Small intestine (tissue), 7 donors: ENCODE measurements at regions not wholly inside any gene's neighbourhood (a gene's known extent, or its start where the extent isn't known, plus 50 kb on each side); places are given as distances from the start of the nearest gene placed in this dataset.
A peak's percentile ranks its signal among the peaks of the same experiment; 100 is the strongest.

Experiments
- DNase-seq, 2 donors: peaks; one replicate each; pipeline versions ENCODE4 v3.0.0 to v3.0.0-alpha.2; 2013
- FAIRE-seq: peaks from 2 replicates; lab custom pipeline; 2012; peaks lifted over from hg19 to GRCh38; lab: Jason Lieb, UNC
- H3K27ac ChIP-seq, 3 donors: one replicate each; pipeline ENCODE4 v1.5.1; 2013; ENCODE audit warnings: low read length in 2 of 3, mild to moderate bottlenecking in 2 of 3, control low read depth in 1 of 3, inconsistent platforms in 1 of 3, low read depth in 1 of 3, moderate library complexity in 1 of 3
- H3K27me3 ChIP-seq, 3 donors: one replicate each; pipeline ENCODE4 v1.6.1; 2013; ENCODE audit warnings: low read length in 3 of 3, inconsistent platforms in 1 of 3; ENCODE audit not compliant: control insufficient read depth in 3 of 3, insufficient read depth in 3 of 3
- H3K36me3 ChIP-seq, 3 donors: one replicate each; pipeline ENCODE4 v1.6.1; 2013; ENCODE audit warnings: low read length in 3 of 3, inconsistent platforms in 1 of 3, low read depth in 1 of 3, mild to moderate bottlenecking in 1 of 3, moderate library complexity in 1 of 3; ENCODE audit not compliant: control insufficient read depth in 3 of 3, insufficient read depth in 2 of 3
- H3K4me1 ChIP-seq, 3 donors: one replicate each; pipeline ENCODE4 v1.6.1; 2013; ENCODE audit warnings: low read length in 2 of 3, inconsistent platforms in 1 of 3, low read depth in 1 of 3, mild to moderate bottlenecking in 1 of 3, moderate library complexity in 1 of 3; ENCODE audit not compliant: control insufficient read depth in 3 of 3, insufficient read depth in 2 of 3
- H3K4me3 ChIP-seq, 3 donors: one replicate each; pipeline ENCODE4 v1.5.1; 2013; ENCODE audit warnings: low read length in 3 of 3, control low read depth in 1 of 3, inconsistent platforms in 1 of 3, low read depth in 1 of 3, mild to moderate bottlenecking in 1 of 3, moderate library complexity in 1 of 3
- H3K9me3 ChIP-seq, 2 donors: one replicate each; pipeline ENCODE4 v1.6.1; 2013; ENCODE audit warnings: low read depth in 1 of 2, low read length in 1 of 2; ENCODE audit not compliant: control insufficient read depth in 2 of 2, insufficient read depth in 1 of 2
- WGBS, 3 donors: extraction: QIAGEN DNeasy Blood & Tissue Kit; methylation state at CpG; one replicate each; pipeline ENCODE4 v1.1.7; 2013; 5-methylcytosine and 5-hydroxymethylcytosine counted together
- donor health status: healthy with polysubstance abuse.
- donor health status: control.
- donor health status: control.
- donor health status: Bipolar disorder and iron deficiency.
- donor health status: healthy.

- H3K27ac ChIP-seq = no peak overlapping the region
- WGBS, 3 donors = 72 to 78% (median 74%) methylated on average over 5 of the region's 5 CpGs
- no peak overlapping the region for H3K4me3 ChIP-seq
- no peaks in the 10 kb centered on the region for H3K4me1 ChIP-seq
- no peak for FAIRE-seq
- DNase-seq = no peak
- H3K36me3 ChIP-seq = no peaks in the 10 kb centered on the region
- no peaks in the 10 kb centered on the region for H3K9me3 ChIP-seq
- H3K27me3 ChIP-seq = no peaks in the 10 kb centered on the region
These were observed 257.6 kb upstream of the ZNF608 start for GRCh38 chr5:125004009-125004408.

- DNase-seq (no peak), FAIRE-seq (no peak)
- Histone ChIP-seq H3K4me1 (no peaks in the 10 kb centered on the region), H3K9me3 (no peaks in the 10 kb centered on the region), H3K36me3 (no peaks in the 10 kb centered on the region), H3K4me3 (no peak overlapping the region), H3K27me3 (no peaks in the 10 kb centered on the region), H3K27ac (no peak overlapping the region)
- WGBS, 3 donors = 64 to 84% (median 75%) methylated on average over 4 of the region's 4 CpGs
These were observed 258.8 kb upstream of the ZNF608 start for GRCh38 chr5:125005266-125005665.

- FAIRE-seq (no peak), DNase-seq (no peak)
- WGBS, 3 donors = 49 to 62% (median 59%) methylated on average over 5 of the region's 5 CpGs
- no peak overlapping the region for H3K27ac ChIP-seq
- no peaks in the 10 kb centered on the region for H3K27me3 ChIP-seq
- no peaks in the 10 kb centered on the region for H3K4me1 ChIP-seq
- H3K36me3 ChIP-seq = no peaks in the 10 kb centered on the region
- H3K9me3 ChIP-seq = no peaks in the 10 kb centered on the region
- no peak overlapping the region for H3K4me3 ChIP-seq
These were observed 259.7 kb upstream of the ZNF608 start for GRCh38 chr5:125006011-125006685.

GRCh38 chr5:125010356-125010755, 263.9 kb upstream of the ZNF608 start:
- H3K4me1 ChIP-seq = peaks cover 0 to 6% (median 0%) of the 10 kb centered on the region in 3 donors
- no peak for DNase-seq
- H3K27ac ChIP-seq = no peak overlapping the region
- H3K27me3 ChIP-seq = no peaks in the 10 kb centered on the region
- H3K9me3 ChIP-seq = no peaks in the 10 kb centered on the region
- no peaks in the 10 kb centered on the region for H3K36me3 ChIP-seq
- H3K4me3 ChIP-seq = no peak overlapping the region
- 89 to 96% (median 92%) methylated on average over 7 of the region's 7 CpGs for WGBS, 3 donors
- FAIRE-seq = no peak

GRCh38 chr5:125011014-125011413, 264.6 kb upstream of the ZNF608 start:
- Histone ChIP-seq H3K27ac (no peak overlapping the region), H3K9me3 (no peaks in the 10 kb centered on the region), H3K27me3 (no peaks in the 10 kb centered on the region), H3K4me3 (no peak overlapping the region), H3K4me1 (peaks cover 0 to 6% (median 0%) of the 10 kb centered on the region in 3 donors), H3K36me3 (no peaks in the 10 kb centered on the region)
- FAIRE-seq = no peak
- 48 to 65% (median 60%) methylated on average over 5 of the region's 5 CpGs for WGBS, 3 donors
- DNase-seq = no peak

- Histone ChIP-seq H3K27ac (no peak overlapping the region), H3K27me3 (no peaks in the 10 kb centered on the region), H3K4me1 (peaks cover 0 to 6% (median 0%) of the 10 kb centered on the region in 3 donors), H3K36me3 (no peaks in the 10 kb centered on the region), H3K4me3 (no peak overlapping the region), H3K9me3 (no peaks in the 10 kb centered on the region)
- WGBS, 3 donors = 11 to 47% (median 18%) methylated on average over 2 of the region's 2 CpGs
- DNase-seq (peak; percentile 48 to 50), FAIRE-seq (no peak)
These were observed 265.0 kb upstream of the ZNF608 start for GRCh38 chr5:125011419-125011818.

- Histone ChIP-seq H3K4me1 (peaks cover 0 to 6% (median 0%) of the 10 kb centered on the region in 3 donors), H3K27me3 (no peaks in the 10 kb centered on the region), H3K36me3 (no peaks in the 10 kb centered on the region), H3K27ac (no peak overlapping the region), H3K4me3 (no peak overlapping the region), H3K9me3 (no peaks in the 10 kb centered on the region)
- FAIRE-seq (no peak), DNase-seq (no peak)
- 45 to 59% (median 50%) methylated on average over 4 of the region's 4 CpGs for WGBS, 3 donors
These were observed 265.5 kb upstream of the ZNF608 start for GRCh38 chr5:125011947-125012346.

- no peak overlapping the region for H3K4me3 ChIP-seq
- no peaks in the 10 kb centered on the region for H3K27me3 ChIP-seq
- DNase-seq = peak; percentile 35 to 61
- no peaks in the 10 kb centered on the region for H3K9me3 ChIP-seq
- peaks cover 0 to 6% (median 0%) of the 10 kb centered on the region in 3 donors for H3K4me1 ChIP-seq
- H3K36me3 ChIP-seq = no peaks in the 10 kb centered on the region
- no peak for FAIRE-seq
- 15 to 53% (median 27%) methylated on average over 7 of the region's 7 CpGs for WGBS, 3 donors
- H3K27ac ChIP-seq = no peak overlapping the region
These were observed 266.4 kb upstream of the ZNF608 start for GRCh38 chr5:125012727-125013451.
